ENCODE measurements at regions not wholly inside any gene's neighbourhood (a gene's known extent, or its start where the extent isn't known, plus 50 kb on each side); places are given as distances from the start of the nearest gene placed in this dataset.

DNA sequence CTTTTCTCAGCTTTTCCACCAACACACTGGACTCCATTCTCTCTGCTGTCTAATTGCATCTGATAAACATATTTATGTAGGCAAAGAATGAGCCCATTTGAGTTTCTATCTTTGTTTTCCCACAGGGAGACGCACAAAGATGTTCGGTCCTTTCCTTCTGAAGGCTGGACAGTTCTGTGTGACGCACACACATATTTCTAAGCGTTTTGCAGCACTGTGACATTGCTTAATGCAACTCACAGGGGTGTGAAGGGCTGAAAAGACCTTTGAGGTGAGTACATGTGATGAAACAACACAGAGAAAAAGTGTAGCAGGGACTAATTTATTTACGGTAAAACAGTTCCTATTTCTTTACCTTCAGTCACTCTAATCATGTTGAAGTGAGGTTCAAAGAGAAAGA, 323.1 kb upstream of the RUNX1 start:
- Mint-ChIP-seq H3K27ac (no peak overlapping the region), H3K27me3 (peaks cover 3% of the 10 kb centered on the region), H3K4me1 (peaks cover 0 to 1% (median 1%) of the 10 kb centered on the region in 3 donors), H3K9me3 (no peaks in the 10 kb centered on the region), H3K36me3 (no peaks in the 10 kb centered on the region), H3K4me3 (no peak overlapping the region)

GRCh38 chr21:35370671-35371070, 321.6 kb upstream of the RUNX1 start:
- Mint-ChIP-seq H3K27ac (no peak overlapping the region), H3K4me1 (peaks cover 0 to 1% (median 1%) of the 10 kb centered on the region in 3 donors), H3K27me3 (peaks cover 2% of the 10 kb centered on the region)

GRCh38 chr21:35370071-35370470, 321.0 kb upstream of the RUNX1 start:
- Mint-ChIP-seq H3K4me1 (peaks cover 0 to 1% (median 1%) of the 10 kb centered on the region in 3 donors), H3K27ac (no peak overlapping the region), H3K9me3 (no peaks in the 10 kb centered on the region), H3K4me3 (no peak overlapping the region), H3K36me3 (no peaks in the 10 kb centered on the region), H3K27me3 (peaks cover 2% of the 10 kb centered on the region)

More at GRCh38 chr21:35370671-35371070, 321.6 kb upstream of the RUNX1 start:
- no peaks in the 10 kb centered on the region for H3K36me3 Mint-ChIP-seq
- H3K4me3 Mint-ChIP-seq: no peak overlapping the region
- H3K9me3 Mint-ChIP-seq: no peaks in the 10 kb centered on the region

DNA sequence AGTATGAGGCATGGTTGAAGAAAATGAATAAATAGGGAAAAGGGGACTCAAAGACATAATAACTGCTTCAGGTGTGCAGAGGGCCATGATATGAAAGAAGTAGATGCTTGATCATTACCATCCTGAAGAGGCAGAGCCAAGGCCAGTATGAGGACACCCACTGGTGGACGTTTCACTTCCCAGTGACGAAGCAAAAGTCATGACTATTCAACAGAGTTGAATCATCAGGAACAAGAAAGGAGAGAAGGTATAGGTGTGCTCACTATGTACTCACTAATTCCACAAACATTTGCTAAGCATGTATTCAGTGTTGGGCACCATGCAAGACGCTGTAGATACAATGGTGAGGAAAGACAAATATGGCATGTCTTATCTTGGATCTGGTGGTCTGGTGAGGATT, 319.2 kb upstream of the RUNX1 start:
- H3K4me3 Mint-ChIP-seq: no peak overlapping the region
- H3K27me3 Mint-ChIP-seq: peaks cover 2% of the 10 kb centered on the region
- no peaks in the 10 kb centered on the region for H3K36me3 Mint-ChIP-seq
- H3K4me1 Mint-ChIP-seq: peaks cover 0 to 1% (median under 1%) of the 10 kb centered on the region in 3 donors
- peaks cover 0 to 3% (median 0%) of the 10 kb centered on the region in 3 donors for H3K9me3 Mint-ChIP-seq
- H3K27ac Mint-ChIP-seq: no peak overlapping the region

DNA sequence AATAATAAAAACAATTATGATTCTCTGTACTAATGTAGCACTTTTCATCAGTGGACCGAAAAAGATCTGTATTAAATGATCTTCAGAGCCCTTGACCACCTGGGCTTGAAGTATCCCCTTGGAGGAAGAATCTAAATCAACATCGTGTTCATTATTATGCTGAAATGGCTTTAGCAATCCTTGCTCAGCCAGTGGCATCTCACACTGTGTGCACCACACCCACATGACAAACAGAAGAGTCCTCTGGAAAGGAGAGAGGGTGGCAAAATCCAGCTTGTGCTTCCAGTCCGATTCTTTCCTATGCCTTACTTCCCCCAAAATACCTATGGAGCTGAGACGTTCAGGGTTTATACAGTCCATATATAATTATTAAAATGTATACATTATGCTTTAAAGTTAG, 318.5 kb upstream of the RUNX1 start:
- Mint-ChIP-seq H3K36me3 (no peaks in the 10 kb centered on the region), H3K4me1 (no peaks in the 10 kb centered on the region), H3K9me3 (peaks cover 0 to 3% (median 0%) of the 10 kb centered on the region in 3 donors), H3K27me3 (peaks cover 2% of the 10 kb centered on the region), H3K27ac (no peak overlapping the region), H3K4me3 (peak overlapping the region in 1 of 4 donors; percentile 52)

GRCh38 chr21:35366394-35367080, 317.4 kb upstream of the RUNX1 start:
- Mint-ChIP-seq H3K9me3 (peaks cover 0 to 3% (median 0%) of the 10 kb centered on the region in 3 donors), H3K27ac (no peak overlapping the region), H3K36me3 (no peaks in the 10 kb centered on the region), H3K4me1 (peaks cover 0 to 1% (median 0%) of the 10 kb centered on the region in 3 donors), H3K4me3 (no peak overlapping the region), H3K27me3 (peaks cover 2% of the 10 kb centered on the region)

GRCh38 chr21:35363458-35363857, 314.4 kb upstream of the RUNX1 start:
- Mint-ChIP-seq H3K27me3 (peaks cover 2% of the 10 kb centered on the region), H3K36me3 (no peaks in the 10 kb centered on the region), H3K4me3 (no peak overlapping the region), H3K9me3 (peaks cover 0 to 3% (median 0%) of the 10 kb centered on the region in 3 donors), H3K4me1 (peaks cover 0 to 1% (median 0%) of the 10 kb centered on the region in 3 donors), H3K27ac (no peak overlapping the region)

GRCh38 chr21:35361988-35362387, 312.9 kb upstream of the RUNX1 start:
- no peaks in the 10 kb centered on the region for H3K36me3 Mint-ChIP-seq
- peaks cover 0 to 1% (median 0%) of the 10 kb centered on the region in 3 donors for H3K4me1 Mint-ChIP-seq
- H3K9me3 Mint-ChIP-seq: peaks cover 0 to 3% (median 0%) of the 10 kb centered on the region in 3 donors
- H3K27me3 Mint-ChIP-seq: no peaks in the 10 kb centered on the region
- H3K27ac Mint-ChIP-seq: no peak overlapping the region
- no peak overlapping the region for H3K4me3 Mint-ChIP-seq

GRCh38 chr21:35360870-35361570, 311.9 kb upstream of the RUNX1 start:
- Mint-ChIP-seq H3K4me1 (peaks cover 0 to 1% (median 0%) of the 10 kb centered on the region in 3 donors), H3K9me3 (peaks cover 0 to 3% (median 0%) of the 10 kb centered on the region in 3 donors), H3K27ac (no peak overlapping the region), H3K27me3 (no peaks in the 10 kb centered on the region), H3K36me3 (no peaks in the 10 kb centered on the region), H3K4me3 (no peak overlapping the region)

GRCh38 chr21:35359076-35359475, 310.0 kb upstream of the RUNX1 start:
- no peak overlapping the region for H3K27ac Mint-ChIP-seq
- no peaks in the 10 kb centered on the region for H3K27me3 Mint-ChIP-seq
- H3K36me3 Mint-ChIP-seq: no peaks in the 10 kb centered on the region
- peaks cover 0 to 3% (median 2%) of the 10 kb centered on the region in 3 donors for H3K9me3 Mint-ChIP-seq
- H3K4me3 Mint-ChIP-seq: no peak overlapping the region
- peaks cover 0 to 1% (median 0%) of the 10 kb centered on the region in 3 donors for H3K4me1 Mint-ChIP-seq

GRCh38 chr21:35358008-35358407, 308.9 kb upstream of the RUNX1 start:
- H3K4me1 Mint-ChIP-seq: peaks cover 0 to 1% (median 0%) of the 10 kb centered on the region in 3 donors
- no peak overlapping the region for H3K27ac Mint-ChIP-seq
- no peaks in the 10 kb centered on the region for H3K27me3 Mint-ChIP-seq
- H3K36me3 Mint-ChIP-seq: no peaks in the 10 kb centered on the region
- H3K4me3 Mint-ChIP-seq: no peak overlapping the region
- peaks cover 0 to 3% (median 0%) of the 10 kb centered on the region in 3 donors for H3K9me3 Mint-ChIP-seq

DNA sequence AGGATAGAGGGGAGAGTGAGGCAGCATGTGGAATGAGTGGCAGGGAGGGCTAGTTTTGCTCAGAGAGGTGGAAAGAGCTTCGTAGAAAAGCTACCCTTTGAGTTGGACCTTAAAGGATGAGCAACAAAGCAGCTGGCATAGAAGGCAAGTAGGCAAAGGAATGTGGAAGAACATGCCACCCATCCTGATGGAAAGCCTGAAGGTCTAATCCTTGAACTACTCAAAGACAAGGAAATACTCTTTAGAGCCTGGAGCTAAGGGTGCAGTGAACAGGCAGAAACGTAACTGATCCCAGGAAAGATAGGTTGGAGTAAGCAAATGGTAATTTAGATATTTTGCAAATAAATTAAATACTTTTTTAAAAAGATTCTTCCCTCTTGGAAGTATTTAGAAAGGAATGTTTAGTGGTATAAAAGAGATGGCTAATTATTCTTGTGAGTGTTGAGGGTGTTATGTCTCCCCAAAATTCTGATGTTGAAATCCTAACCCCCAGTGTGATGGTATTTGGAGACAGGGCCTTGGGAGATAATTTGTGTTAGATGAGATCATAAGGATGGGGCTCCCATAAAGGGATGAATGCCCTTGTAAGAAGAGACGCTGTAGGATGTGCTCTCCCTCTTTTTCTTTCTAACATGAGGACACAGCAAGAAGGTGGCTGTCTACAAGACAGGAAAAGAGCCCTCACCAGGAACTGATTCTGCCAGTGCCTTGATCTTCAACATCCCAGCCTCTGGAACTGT, 308.1 kb upstream of the RUNX1 start:
- Mint-ChIP-seq H3K27me3 (no peaks in the 10 kb centered on the region), H3K27ac (no peak overlapping the region), H3K4me3 (no peak overlapping the region), H3K4me1 (no peaks in the 10 kb centered on the region), H3K9me3 (peaks cover 0 to 3% (median 2%) of the 10 kb centered on the region in 3 donors), H3K36me3 (no peaks in the 10 kb centered on the region)

DNA sequence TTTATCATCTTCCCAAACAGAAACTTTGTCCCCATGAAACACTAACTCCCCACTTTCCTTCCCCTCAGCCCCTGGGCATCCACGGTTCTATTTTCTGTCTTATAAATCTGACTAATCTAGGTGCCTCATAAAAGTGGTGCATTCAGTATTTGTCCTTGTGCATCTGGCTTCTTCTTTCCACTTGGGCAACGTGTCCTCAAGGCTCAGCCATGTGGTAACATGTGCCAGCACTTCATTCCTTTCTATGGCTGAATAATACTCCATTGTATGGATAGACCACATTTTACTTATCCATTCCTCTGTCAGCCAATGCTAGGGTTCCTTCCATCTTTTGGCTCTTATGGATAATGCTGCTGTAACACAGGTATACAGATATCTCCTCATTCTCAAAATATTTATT, 305.0 kb upstream of the RUNX1 start:
- Mint-ChIP-seq H3K4me3 (no peak overlapping the region), H3K4me1 (no peaks in the 10 kb centered on the region), H3K27me3 (peaks cover 1% of the 10 kb centered on the region), H3K9me3 (peaks cover 0 to 3% (median 2%) of the 10 kb centered on the region in 3 donors), H3K27ac (no peak overlapping the region), H3K36me3 (no peaks in the 10 kb centered on the region)

- peak overlapping the region in 1 of 3 donors; percentile 21 for H3K27ac Mint-ChIP-seq
Observed at GRCh38 chr21:35352793-35353192, 303.7 kb upstream of the RUNX1 start.

More at GRCh38 chr21:35352793-35353192, 303.7 kb upstream of the RUNX1 start:
- Mint-ChIP-seq H3K4me1 (no peaks in the 10 kb centered on the region), H3K36me3 (no peaks in the 10 kb centered on the region), H3K9me3 (peaks cover 0 to 3% (median 2%) of the 10 kb centered on the region in 3 donors), H3K27me3 (peaks cover 1% of the 10 kb centered on the region), H3K4me3 (no peak overlapping the region)

Data from IgD-negative memory B cell (primary cell).